GM19239 (cell line): ENCODE measurements at regions not wholly inside any gene's neighbourhood (a gene's known extent, or its start where the extent isn't known, plus 50 kb on each side); places are given as distances from the start of the nearest gene placed in this dataset.
"Not testable (repeated sequence)": the region's sequence is repeated elsewhere in the genome, so short reads cannot be mapped to it uniquely, and the experiment has no call there.

ENCODE experiments used
- DNase-seq: peaks from one replicate; pipeline ENCODE4 v3.0.0; 2011; ENCODE audit warnings: low spot score; ENCODE audit not compliant: insufficient read length
- FAIRE-seq: peaks from 2 replicates; lab custom pipeline; 2011; peaks lifted over from hg19 to GRCh38; lab: Jason Lieb, UNC

- FAIRE-seq = no peak
- no peak for DNase-seq
Measured at GRCh38 chr2:23037596-23037995, 347.4 kb upstream of the KLHL29 start.

GRCh38 chr2:23041443-23041842 is 343.5 kb upstream of the KLHL29 start:
- FAIRE-seq (no peak), DNase-seq (no peak)

GRCh38 chr2:23042216-23042906 is 342.6 kb upstream of the KLHL29 start:
- FAIRE-seq = no peak

GRCh38 chr2:23050388-23050787 is 334.6 kb upstream of the KLHL29 start:
- FAIRE-seq (no peak), DNase-seq (no peak)

More at GRCh38 chr2:23042216-23042906, 342.6 kb upstream of the KLHL29 start:
- DNase-seq = no peak

- no peak for DNase-seq
Measured at GRCh38 chr2:23053601-23054000, 331.4 kb upstream of the KLHL29 start.

GRCh38 chr2:23055251-23055650 is 329.7 kb upstream of the KLHL29 start:
- FAIRE-seq (no peak), DNase-seq (no peak)

More at GRCh38 chr2:23053601-23054000, 331.4 kb upstream of the KLHL29 start:
- FAIRE-seq = no peak

GRCh38 chr2:23056846-23057245 is 328.1 kb upstream of the KLHL29 start:
- DNase-seq = not testable (repeated sequence)
- FAIRE-seq = peak; percentile 47

GRCh38 chr2:23058435-23058834 is 326.5 kb upstream of the KLHL29 start:
- DNase-seq (no peak), FAIRE-seq (no peak)

- no peak for DNase-seq
Measured at GRCh38 chr2:23065210-23065609, 319.8 kb upstream of the KLHL29 start.

GRCh38 chr2:23065936-23066335 is 319.0 kb upstream of the KLHL29 start:
- DNase-seq (no peak), FAIRE-seq (no peak)

More at GRCh38 chr2:23065210-23065609, 319.8 kb upstream of the KLHL29 start:
- FAIRE-seq = no peak

- DNase-seq (no peak), FAIRE-seq (no peak)
Measured at GRCh38 chr2:23066686-23067085, 318.3 kb upstream of the KLHL29 start.

GRCh38 chr2:23069156-23069555 is 315.8 kb upstream of the KLHL29 start:
- FAIRE-seq = no peak
- DNase-seq = no peak

GRCh38 chr2:23069923-23070322 is 315.1 kb upstream of the KLHL29 start:
- DNase-seq = no peak
- no peak for FAIRE-seq

GRCh38 chr2:23073056-23073455 is 311.9 kb upstream of the KLHL29 start:
- DNase-seq (no peak), FAIRE-seq (no peak)

GRCh38 chr2:23073671-23074070 is 311.3 kb upstream of the KLHL29 start:
- FAIRE-seq (no peak), DNase-seq (no peak)

GRCh38 chr2:23077596-23077995 is 307.4 kb upstream of the KLHL29 start:
- FAIRE-seq (no peak), DNase-seq (no peak)

GRCh38 chr2:23078784-23079434 is 306.1 kb upstream of the KLHL29 start:
- no peak for DNase-seq
- no peak for FAIRE-seq

- FAIRE-seq (no peak), DNase-seq (no peak)
Measured at GRCh38 chr2:23083966-23084365, 301.0 kb upstream of the KLHL29 start.

GRCh38 chr2:23091019-23091418 is 294.0 kb upstream of the KLHL29 start:
- no peak for DNase-seq
- FAIRE-seq = no peak

GRCh38 chr2:23091900-23092299 is 293.1 kb upstream of the KLHL29 start:
- DNase-seq (no peak), FAIRE-seq (no peak)

- DNase-seq (no peak), FAIRE-seq (no peak)
Measured at GRCh38 chr2:23092831-23093230, 292.1 kb upstream of the KLHL29 start.

- no peak for DNase-seq
- no peak for FAIRE-seq
Measured at GRCh38 chr2:23093513-23093912, 291.5 kb upstream of the KLHL29 start.
